Globus pallidus (tissue), 1 donor: ENCODE measurements at regions not wholly inside any gene's neighbourhood (a gene's known extent, or its start where the extent isn't known, plus 50 kb on each side); places are given as distances from the start of the nearest gene placed in this dataset.
"Not testable (repeated sequence)": the region's sequence is repeated elsewhere in the genome, so short reads cannot be mapped to it uniquely, and the experiment has no call there.

Experiments
- DNase-seq: peaks from one replicate; pipeline ENCODE4 v3.0.0-alpha.2; 2015; ENCODE audit warnings: low spot score

DNA sequence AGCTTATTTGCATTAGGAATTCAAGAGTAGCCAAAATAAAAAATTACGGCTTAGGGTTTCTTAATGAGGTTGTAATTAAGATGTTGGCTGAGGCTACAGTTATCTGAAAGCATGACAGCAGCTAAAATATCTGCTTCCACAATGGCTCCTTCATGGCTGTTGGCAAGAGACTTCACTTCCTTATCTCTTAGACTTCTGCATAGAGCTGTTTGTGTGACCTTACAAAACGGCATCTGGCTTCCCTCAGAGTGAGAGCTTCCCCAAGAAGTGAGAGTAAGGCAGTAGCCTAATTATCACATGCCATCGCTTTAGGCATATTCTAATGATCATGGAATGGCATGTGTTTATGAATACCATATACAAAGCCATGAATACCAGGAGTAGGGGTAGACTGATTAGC lies 57.6 kb downstream of the CCDC59 start:
- no peak for DNase-seq

DNA sequence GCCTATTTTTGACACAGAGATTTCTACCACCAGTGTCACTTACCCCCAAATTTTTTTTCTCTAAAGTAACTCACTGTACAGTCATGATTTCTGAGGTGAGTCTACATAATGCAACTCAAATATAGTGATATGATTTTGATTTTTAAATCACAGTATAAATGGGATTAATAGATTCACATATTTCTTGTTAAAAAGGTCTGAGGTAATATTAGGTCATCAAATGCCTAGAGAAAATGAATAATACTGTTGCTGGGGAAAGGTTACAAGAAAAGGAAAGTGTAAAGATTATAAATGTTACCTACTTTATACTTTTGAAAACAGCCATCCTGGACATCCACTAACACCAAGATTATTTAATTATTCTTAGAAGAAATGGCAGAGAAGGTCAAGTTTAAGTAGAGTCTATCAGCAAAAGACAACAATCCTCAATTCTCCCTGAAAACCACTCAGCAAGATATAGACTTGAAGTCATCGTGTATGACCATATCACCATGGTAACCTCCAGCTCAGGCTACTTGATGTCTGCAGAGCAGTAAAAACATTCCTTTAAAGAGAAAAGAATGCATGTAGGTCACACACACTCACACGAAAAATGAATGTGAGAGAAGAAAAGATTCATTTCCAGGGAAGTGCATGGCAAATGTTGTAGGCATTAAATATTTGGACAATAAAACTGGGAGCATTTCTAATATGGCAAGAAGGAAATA lies 58.7 kb downstream of the CCDC59 start:
- no peak for DNase-seq

DNA sequence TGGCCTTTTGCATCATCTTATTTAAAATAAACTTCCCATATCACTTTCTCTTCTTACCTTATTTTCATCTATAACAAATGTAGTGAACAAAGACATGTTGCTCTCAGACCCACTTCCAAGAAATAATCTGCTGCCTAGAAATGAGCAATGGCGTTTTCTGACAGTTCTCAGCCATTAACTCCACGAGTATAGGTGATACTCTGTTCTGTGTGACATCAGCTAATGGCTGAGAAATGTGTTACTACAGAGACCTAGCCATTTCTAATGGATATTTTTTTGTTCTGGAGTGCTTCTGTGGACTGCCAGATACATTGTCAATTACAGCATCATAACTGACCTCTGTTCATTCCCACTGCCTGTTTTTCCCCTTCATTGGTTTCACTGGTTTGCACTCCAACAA lies 67.8 kb downstream of the CCDC59 start:
- no peak for DNase-seq

DNA sequence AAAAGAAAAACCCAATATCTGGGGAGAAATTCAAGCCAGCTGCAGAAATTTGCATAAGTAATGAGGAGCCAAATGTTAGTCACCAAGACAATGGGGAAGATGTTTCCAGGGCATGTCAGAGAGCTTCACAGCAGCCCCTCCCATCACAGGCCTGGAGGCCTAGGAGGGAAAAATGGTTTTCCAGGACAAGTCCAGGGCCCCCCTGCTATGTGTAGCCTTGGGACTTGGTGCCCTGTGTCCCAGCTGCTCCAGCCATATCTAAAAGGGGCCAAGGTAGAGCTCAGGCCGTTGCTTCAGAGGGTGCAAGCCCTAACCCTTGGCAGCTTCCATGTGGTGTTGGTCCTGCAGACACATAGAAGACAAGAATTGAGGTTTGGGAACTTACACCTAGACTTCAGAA lies 76.9 kb downstream of the CCDC59 start:
- not testable (repeated sequence) for DNase-seq

DNA sequence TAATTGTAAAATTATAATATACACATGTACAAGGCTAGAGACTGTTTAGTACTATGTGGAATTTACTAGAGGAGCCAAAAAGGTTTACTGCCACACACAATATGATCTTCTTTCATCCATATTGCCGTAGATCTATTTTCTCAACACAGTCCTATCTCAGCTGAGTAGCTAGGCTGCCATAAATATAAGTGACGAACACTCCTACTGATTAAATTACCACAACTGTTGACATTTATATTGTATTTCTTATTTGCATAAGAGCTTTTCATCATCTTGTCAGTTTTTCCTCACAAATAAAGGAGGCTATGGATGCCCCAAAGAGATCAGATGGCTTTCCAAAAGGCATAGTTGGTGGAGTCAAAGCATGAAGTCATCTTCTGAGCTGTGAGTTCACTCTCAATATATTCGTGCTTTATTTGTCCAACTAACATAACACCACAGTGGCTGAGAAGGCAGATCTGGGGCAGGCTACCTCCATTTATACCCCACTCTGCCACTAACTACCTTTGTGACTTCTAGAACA lies 78.6 kb downstream of the CCDC59 start:
- no peak for DNase-seq

DNA sequence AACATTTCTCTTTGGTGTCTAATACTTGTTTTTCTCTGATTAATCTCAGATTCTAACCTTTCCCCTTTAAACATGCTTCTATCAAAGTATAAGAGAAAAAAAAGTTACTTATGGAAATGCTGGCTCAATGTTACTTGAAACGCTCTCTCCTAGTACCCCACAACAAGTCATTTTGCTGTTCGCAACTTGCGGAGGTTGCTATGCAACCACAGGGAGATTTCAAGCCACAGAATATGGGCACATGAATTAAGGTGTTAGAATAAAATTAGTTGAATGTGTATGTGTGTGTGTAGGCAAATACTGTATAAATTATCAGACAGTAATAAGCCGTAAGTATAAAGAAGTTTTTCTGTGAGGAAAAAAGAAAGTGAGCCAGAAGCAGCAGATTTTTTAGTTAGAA lies 80.6 kb downstream of the CCDC59 start:
- no peak for DNase-seq

DNA sequence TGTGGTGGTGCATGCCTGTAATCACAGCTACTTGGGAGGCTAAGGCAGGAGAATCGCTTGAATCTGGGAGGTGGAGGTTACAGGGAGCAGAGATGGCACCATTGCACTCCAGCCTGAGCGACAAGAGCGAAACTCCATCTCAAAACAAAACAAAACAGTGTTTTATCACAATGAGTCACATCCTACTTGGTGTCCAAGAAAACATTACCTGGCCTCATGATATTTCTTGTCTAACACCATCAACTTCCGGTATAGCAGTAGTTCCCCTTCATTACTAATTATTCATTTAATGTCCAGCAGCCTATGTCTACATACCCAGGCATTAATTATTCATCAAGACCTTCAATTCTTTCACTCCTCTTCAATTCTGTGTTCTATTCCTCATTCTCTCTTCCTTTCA lies 115.5 kb downstream of the CCDC59 start:
- DNase-seq = no peak

DNA sequence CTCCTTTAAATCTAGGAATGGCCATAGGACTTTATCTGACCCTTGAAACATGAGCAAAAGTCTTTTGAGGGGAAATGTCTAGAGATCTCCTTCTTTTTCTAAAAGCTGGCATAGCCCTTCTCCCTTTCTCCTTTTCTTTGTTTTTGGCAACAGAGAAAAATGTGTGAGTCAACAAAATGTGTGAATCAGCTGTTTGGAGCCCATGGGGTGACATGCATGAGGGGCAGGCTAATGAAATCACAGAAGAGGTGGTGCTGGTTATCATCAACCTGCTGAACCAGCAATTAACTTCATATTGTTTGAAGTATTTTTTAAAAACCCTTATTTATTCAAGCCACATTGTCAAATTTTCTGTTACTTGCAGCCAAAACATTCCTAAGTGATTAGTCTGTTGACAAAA lies 132.3 kb downstream of the CCDC59 start:
- DNase-seq = no peak

DNA sequence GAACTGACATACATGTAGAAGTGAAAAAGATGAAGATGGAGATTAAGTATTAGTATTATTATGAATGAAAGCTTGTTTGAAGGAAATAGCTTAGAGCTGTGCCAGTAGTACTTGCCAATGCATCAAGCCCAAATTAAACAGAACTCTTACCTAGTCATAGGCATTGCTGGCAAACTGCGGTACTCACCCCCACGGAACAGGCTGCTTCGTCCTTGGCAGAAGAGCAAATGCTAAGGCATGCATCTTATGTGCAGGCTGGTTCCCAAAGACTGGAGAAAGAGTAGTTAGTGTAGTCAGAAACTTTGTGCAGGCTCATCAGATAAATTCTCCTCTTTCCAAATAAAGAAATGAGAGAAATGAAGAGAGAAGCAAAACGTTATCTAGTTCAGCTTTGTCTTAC lies 134.8 kb downstream of the CCDC59 start:
- DNase-seq = no peak

DNA sequence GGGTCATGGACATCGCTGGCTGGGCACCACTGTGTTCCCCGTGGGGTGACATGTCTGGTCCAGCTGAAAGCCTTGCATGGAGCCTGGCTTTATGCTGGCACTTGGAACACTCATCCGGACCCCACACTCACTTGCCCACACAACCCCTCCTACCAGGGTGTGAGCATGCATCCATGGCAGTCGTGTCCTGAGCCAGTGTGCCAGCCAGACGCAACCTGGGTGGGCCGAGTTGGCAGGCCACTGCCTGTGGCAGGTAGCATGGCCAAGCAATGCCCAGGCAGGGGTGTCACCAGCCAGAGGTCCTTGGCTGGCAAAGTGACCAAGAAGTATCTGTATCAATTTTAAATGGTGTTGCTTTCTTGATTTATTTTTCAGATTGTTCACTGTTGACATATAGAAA lies 141.7 kb downstream of the CCDC59 start:
- no peak for DNase-seq

DNA sequence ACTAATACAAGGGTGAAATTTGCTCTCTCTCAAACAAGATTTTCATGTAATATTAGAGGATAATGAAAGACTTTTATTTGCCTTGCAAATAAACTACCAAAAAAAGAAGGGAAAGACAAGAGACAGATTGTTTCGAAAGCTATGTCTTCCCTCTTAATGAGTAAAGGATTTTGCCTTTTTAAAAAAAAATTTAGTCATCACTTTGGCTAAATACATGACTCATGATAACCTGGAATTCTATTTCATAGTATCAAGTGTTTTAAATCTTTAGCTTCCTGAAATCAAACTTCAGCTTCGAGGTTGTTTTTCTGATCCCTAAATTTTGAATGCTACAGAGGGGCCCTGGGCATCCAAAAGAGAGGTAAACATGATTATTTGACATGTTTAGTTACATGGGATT lies 144.4 kb downstream of the CCDC59 start:
- no peak for DNase-seq

DNA sequence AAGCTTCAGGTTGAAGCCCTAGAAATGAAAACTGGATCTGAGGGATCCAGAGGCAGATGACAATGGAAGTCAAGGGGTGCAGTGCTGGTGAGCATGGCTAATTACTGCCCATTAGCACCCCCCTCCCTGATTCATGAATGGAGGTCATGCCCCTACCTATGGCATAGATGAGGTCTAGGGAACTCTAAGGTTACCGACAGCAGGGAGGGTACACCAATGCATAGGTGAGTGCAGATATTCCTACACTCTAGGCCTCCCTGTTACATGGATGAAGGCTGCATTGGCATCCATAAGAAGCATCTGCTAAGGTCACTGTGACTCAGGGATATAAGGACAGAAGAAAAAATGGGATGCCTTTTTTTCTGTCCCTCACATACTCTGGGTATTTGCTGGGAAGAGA lies 147.3 kb downstream of the CCDC59 start:
- no peak for DNase-seq

DNA sequence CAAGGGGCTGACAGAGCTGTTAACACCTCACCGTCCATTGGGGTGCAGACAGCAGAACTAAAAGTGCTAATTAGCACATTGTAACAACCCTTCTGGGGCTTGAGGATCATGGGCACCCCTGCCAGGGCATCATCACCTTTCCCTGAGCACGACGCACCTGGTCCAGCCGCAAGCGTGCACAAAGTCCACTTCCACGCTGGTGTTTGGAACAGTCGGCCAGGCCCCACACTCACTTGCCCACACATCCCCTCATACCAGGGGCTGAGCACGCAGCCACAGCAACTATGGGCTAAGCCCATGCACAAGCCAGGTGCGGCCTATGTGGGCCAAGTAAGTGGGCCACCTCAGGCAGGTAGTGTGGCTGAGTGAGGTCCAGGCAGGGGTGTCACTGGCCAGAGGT lies 148.7 kb downstream of the CCDC59 start:
- DNase-seq = no peak

DNA sequence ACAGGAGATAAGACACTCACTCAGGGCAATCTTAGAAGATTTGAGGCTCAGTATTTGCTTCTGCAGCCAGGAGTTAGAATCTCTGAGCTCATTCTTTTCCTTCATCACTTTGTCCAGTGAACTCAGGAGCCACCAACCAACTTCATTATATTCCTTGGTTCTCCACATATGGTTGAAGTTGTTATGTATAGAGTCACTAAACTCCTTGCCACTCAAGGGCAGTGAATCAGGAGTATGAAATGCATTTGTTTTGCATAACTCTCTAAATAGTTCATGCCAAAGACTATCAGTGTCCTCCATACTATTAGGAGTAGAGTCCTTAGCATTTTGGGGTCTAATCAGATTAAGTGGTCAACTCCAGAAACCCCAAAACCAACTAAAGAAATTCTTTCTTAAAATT lies 150.6 kb downstream of the CCDC59 start:
- DNase-seq = no peak

DNA sequence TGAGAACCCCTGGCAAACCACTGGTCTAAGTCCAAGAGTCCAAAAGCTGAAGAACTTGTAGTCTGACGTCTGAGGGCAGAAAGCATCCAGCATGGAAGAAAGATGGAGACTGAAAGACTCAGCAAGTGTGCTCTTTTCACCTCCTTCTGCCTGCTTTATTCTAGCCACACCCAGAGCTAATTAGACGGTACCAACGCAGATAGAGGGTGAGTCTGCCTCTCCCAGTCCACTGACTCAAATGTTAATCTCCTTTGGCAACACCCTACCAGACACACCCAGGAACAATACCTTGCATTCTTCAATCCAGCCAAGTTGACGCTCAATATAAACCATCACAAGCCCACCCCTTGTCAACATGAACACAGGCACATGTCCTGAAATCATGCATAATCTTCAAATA lies 155.1 kb downstream of the CCDC59 start:
- no peak for DNase-seq

DNA sequence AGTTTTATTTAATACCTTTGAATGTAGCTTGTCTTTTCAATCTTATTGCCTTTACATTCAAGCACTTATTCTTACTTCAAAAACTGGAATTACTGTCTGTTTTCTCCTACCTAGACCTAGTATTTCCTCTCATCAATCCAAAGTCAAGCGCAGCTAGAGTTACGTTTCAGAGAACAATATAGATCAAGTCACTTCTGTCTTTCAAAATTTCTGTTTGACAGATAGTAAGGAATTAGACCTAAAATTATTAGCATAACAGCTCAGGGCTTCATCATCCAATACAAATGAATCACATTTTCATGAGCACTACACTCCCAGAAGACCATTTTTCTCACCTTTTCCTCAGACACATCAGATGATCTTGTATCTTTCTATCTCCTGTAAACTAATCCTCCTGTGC lies 170.6 kb downstream of the CCDC59 start:
- no peak for DNase-seq

DNA sequence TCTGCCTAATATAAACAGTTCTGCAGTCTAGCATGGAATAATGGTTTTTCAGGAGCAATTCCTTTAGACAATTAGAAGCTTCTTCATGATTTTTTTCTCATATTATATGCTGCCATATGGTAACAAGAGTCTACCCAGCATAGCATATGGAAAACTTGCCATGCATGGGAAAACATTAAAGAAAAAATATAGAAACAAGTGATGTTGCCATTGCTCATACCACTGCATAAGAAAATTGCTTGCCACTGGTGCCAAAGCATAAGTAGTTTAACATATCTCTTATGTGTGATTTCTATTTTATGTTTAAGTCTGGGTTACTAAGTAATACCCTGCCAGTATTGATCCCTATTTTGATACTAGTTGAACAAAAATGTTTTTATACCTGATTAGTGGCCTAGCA lies 171.2 kb downstream of the CCDC59 start:
- DNase-seq = no peak

DNA sequence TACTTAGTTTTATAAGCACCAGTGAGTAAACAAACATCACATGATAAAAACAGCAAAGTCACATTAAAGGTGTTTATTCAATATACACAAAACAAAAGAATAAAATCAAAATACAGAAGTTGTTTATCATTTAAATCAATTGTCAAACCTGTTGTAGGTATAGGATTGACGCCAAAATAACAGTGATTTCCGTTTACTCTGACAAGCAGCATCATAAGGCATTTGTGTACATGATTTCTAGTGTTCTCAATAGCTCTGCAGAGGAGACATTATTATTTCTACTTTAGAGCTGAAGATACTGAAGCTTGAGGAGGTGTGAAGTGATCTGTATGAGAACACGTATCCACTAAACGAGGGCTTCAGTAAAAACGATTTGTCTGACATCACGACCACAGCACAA lies 171.9 kb downstream of the CCDC59 start:
- no peak for DNase-seq

DNA sequence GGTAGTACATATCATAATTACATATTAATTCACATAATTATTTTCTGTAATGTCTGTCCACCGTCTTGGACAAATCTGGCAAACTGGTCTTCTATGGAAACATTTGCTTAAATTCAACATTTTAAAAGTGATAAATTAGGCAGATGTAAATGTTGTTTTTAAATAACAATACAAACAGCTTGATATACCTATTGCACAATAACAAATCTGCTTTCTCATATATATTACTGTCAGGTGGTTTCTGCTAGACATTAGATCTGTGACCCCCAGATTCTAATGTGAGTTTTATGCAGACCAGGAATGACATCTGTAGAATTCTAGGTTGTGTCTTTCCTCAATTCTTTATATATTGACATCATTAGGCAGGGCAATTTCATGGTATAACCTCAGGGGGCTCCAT lies 173.3 kb downstream of the CCDC59 start:
- no peak for DNase-seq

DNA sequence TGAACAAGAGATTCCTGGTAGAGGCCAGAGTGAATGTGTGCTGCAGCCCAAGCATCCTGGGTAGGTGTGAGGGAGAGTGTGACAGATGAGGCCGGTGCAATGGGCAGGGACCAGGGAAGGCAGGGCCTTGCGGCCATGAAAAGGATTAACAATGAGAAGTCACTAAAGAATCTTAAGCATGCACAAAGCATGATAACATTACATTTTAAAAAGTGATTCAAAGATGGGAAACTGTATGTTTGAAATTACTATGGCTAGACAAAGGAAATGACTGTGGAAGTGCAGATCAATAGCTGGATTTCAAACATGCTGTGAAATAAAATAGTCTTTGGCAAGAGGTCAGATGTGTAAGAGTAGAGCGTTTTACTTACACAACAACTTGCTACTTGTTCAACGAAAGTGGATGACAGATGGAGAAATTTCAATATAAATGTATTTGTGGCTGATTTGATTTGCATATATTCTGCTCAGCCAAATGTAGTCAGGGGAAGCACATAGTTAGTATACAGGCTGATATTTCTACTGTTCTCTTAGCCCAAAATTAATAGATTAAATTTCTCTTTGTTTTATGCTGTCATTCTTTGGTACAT lies 175.5 kb downstream of the CCDC59 start:
- no peak for DNase-seq

DNA sequence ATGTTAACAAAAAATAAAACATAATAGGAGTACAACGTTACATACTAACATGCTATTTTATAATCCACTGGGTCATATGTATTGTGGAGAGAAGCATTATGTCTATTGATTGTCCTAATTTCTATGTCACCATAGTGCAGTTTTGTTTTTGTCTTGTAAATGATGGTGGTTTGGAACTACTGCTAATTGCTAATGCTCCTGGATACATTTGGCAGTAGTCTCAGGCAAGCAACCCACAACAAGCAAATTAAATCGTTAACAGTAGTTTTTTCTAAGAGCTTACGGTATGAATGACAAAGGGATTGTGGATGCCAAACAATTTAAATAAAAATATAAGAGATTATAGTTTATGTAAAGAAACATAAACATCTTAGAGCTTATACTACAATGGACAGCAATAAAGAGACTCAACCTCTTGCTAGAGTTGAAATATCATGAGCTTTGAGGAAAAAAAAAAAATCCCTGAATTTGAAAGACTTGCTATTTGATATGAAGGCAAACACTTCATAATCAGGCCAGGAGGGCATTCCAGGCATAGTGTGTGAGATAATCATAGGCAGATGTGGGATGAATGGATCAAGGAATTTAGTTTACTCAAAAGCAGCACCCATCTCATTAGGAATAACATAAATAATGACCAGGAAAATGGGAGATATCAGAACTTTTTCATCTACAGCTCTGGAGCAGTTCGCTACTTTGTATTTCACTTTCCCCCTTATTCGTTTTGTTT lies 181.3 kb downstream of the CCDC59 start:
- DNase-seq = no peak

DNA sequence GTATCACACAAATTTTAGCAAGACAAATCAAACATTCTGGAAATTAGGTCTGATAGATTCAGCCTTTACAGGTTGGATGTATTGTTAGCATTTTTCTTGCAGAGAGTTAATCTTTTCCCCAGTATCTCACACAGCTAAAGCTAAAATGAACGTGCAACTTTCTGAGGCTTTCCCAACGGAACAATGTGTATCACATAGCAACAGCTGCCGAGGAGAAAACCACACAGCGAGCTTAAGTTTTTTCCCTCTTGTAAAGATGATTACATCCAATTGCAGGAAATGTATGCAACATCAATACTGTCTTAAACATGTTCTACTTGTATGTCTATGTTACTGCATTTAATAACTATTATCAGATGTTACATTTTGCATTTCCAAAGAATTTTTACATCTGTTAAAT lies 182.2 kb downstream of the CCDC59 start:
- no peak for DNase-seq

DNA sequence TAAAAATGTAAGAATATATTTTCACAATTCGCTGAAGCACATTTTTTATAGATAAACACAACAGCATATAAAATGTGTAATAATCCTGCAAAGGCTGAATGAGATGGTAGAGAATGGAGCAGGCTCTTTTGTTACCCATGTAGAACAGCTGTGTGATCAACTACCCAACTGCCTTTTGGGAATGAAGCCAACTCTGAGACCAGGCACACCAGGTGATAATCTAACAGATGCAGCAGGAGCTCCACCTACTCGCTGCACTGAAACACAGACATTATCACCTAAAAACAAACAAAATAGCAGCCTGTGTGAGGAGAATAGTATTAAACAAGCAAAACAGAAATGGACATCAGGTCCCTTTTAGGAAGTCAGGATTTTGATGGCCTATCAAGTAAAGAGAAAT lies 183.3 kb downstream of the CCDC59 start:
- no peak for DNase-seq
